NK-92 treated with Interleukin-12 subunit alpha and Interleukin-12 subunit beta, amount 100 ng/mL, for 24 hours (cell line): ENCODE measurements at regions not wholly inside any gene's neighbourhood (a gene's known extent, or its start where the extent isn't known, plus 50 kb on each side); places are given as distances from the start of the nearest gene placed in this dataset.

Source experiments
- DNase-seq: peaks from one replicate; lab custom pipeline; 2025; lab: John Stamatoyannopoulos, UW

DNA sequence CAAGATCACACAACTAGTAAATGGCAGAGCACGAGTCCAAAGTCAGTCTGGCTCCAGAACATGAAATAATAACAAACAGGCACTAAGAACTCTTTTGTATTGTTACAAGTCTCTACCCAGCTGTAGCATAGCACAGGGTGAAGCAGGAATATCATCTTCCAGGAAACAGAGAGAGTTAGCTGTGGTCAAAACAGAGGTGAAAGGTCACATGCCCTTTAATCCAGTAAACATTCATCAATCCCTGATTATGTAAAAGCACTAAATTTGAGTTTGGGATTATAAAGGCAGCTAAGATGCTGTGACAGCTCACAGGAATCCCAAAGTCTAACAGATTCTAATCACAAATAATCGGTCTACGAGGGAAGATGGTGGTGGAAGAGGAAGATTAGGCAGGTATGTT lies 133.0 kb upstream of the ASTN2 start:
- no peak for DNase-seq

DNA sequence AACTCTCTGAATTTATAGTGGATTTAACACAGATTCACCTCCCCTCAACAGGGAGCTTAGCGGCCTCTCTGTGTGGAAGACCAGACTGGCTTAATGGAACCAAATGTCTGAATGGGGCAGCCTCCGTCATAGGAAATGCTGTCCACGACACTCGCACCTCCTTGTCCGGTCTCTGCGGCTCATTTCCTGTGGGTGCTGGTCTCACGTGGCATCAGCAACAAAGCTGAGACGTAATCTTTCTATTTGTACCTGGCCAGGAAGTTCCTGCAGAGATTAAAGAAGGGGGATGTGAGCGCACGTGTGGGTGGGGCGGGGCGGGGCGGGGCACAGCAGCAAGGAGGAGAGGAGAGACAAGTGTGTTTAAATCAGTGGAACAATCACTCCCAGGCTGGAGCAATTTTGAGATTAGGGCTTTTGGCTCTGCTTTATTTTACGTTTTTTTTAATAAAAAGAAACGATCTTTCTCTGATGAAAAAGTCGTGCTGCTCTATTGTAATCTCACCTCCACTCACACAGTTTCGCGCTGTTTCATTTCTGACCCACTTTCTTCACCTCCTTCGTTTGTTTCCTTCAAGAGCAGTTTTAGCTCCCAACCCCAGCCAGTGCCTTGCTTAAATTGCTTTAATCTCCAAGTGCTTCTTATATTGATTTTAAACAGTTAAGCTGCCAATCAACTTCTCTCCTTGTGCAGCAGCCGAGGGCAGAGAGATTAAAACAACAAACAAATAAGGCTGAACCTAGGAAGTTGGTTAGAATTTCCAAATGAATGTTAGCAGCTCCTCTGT lies 132.2 kb upstream of the ASTN2 start:
- no peak for DNase-seq

DNA sequence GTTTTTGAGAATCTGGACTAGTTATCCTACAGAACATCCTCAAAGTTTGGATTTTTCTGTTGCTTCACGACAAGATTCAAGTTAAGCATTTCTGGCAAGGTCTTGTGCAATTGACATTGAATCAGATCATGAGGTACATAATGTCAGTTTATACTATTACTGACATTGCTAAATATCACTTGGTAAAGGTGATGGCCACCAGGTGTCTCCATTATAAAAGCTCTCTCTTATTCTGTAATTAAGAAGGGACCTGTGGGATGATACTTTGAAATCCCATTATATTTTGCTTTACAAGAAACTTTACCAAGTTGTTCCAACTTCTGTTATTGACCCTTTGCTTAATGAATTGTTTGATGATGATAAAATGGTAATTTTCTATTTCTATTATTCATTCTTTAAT lies 131.0 kb upstream of the ASTN2 start:
- DNase-seq = no peak

DNA sequence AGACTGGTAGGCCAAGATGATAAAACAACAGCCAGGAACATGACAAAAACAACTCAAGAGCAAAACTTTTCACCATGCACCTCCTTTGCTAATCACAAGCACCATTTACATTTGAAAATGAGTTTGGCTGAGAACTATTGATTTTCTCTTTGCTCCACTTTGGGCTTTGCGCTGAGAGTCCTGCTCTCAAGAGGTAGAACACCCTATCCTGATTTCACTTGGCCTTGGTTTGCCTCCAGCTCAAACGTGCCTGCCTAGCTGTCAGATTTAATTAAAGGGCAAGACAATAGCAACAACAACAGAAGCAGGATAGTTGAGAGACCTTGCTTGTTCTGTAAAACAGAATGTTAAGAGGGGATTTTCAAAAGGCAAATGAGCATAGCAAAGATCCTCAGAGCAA lies 128.2 kb upstream of the ASTN2 start:
- DNase-seq = no peak

DNA sequence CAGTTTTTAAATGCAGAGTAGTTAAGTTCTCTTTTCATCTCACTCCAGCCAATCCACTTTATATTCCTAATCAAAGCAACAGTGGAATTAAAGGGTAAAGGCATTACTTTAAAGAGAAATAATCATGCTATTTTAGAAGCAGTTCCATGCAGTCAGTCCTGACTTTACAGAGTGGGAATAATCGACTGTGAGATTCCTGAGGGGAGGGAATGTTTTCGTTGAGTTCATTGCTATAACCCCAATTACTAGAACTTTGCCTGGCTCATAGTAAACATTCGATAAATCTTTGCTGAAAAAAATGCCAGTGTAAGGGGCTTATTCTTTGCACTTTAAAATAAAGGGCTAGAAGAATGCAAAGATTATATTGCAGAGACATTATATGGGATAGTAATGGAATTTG lies 127.2 kb upstream of the ASTN2 start:
- no peak for DNase-seq

DNA sequence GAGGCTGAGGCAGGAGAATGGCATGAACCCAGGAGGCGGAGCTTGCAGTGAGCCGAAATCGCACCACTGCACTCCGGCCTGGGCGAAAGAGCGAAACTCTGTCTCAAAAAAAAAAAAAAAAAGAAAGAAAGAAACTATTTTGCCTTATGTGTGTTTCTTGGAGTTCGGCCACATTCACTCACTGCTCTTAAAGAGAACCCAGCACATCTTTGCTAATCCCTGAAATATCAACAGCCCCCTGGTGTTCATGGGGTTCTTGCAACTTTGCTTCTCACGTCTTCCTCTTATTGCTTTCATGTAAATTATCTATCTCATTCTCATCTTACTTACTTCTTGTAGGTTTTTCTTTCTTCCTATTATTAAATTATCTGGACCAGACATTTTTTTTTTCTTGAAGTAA lies 126.3 kb upstream of the ASTN2 start:
- no peak for DNase-seq

- no peak for DNase-seq
These were observed 121.1 kb upstream of the ASTN2 start for GRCh38 chr9:117535973-117536372.

GRCh38 chr9:117535434-117535833 lies 120.6 kb upstream of the ASTN2 start:
- DNase-seq = no peak

- no peak for DNase-seq
These were observed 113.4 kb upstream of the ASTN2 start for GRCh38 chr9:117528225-117528624.

DNA sequence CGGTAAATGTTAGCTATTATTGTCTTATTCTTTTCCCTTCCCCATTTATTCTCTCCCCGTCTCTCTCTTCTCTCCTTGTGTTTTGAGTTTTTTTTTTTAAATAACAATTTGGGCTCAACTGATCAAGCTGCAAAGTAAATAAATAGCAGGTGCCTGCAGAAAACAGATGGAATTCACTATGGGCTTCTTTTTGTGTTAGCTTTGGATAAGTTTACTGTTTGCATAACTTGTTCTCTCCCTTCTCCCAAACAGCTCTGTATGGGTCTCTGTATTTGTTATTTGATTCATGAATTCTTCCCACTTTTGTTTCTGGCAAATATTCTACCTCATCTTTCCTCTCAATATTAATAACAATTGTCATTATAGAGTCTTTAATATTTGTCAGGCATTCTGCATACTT lies 111.8 kb upstream of the ASTN2 start:
- DNase-seq = no peak

GRCh38 chr9:117523531-117524153 lies 108.8 kb upstream of the ASTN2 start:
- DNase-seq = no peak

GRCh38 chr9:117521293-117521692 lies 106.4 kb upstream of the ASTN2 start:
- DNase-seq = no peak

DNA sequence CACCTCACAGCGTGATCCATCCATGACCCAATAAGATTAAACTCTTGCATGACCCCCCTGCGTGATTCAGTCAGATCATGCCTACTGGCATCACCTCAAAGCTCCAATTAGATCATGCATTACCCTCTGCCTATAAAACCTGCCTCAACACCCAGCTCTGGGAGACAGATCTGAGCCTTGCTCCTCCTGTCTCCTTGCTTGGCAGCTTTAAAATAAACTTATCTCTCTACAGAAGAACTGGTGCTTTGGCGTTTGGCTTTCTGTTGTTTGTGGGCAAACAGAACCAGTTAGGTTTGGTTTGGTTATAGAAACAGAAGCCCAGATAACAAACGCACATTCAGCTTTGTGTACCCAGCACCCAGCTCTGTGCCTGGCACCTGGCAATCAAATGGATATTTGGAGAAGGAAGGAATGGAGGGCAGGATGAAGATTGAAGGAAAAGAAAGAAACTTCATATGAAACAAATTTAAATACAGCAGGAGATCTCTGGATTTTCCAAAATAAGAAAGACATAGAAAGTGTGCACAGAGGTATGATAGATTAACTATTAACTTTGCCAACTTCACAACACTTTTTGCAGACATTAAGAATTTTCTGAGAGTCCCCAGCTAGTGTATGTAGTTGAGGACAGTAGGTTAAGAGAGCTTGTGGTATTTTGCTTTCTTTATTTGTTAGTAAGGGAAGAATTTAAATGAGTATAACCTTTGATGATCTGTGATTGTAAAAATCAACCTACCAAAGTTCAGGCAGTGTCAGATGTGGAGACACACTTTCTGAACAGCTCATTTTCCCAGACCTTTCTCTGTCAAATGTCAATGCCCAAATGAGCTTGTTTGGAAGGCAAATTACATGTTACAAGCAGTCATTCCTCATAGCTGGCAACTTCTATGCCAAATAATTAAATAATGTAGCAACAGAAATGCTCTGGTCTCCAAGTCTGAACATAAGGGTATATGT lies 102.1 kb upstream of the ASTN2 start:
- DNase-seq = no peak

DNA sequence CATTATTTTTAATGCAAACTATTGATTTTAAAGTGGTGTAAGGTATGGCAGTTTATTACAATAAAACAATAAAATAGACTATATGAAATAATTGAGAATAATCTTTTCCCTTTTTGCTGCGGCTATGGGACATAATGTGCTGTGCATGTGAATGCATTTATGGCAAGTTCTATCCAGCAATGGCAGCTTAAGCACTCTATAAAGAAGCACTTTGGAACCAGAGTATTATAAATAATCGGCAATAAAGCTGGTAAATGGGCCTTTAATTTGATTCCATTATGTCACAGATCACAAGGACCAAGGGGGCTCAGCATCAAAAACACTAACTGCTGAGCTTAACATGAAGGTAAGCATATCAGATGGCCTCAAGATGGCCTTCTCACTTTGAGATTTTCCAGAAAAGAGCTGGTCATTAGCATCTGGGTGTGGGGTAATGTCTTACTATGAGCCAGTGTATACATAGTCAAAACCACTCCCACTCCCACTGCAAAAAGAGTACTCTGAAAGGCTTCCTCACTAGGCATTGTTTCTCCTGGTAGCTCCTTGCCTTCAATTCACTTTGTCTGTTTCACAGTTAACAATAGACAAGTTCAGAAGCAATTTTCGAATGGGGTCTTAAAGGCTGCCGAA lies 97.1 kb upstream of the ASTN2 start:
- no peak for DNase-seq

DNA sequence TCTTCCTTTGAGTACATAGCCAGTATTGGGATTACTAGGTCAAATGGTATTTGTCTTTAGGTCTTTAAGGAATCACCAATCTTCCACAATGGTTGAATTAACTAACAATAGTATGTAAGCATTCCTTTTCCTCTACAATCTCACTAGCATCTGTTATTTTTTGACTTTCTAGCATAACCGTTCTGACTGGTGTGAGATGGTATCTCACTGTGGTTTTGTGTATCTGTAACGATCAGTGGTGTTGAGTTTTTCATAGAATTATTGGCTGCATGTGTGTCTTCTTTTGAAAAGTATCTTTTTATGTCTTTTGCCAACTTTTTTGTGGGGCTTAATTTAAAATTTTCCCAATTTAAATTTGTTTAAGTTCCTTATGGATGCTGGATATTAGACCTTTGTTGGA lies 81.5 kb upstream of the ASTN2 start:
- DNase-seq = no peak

DNA sequence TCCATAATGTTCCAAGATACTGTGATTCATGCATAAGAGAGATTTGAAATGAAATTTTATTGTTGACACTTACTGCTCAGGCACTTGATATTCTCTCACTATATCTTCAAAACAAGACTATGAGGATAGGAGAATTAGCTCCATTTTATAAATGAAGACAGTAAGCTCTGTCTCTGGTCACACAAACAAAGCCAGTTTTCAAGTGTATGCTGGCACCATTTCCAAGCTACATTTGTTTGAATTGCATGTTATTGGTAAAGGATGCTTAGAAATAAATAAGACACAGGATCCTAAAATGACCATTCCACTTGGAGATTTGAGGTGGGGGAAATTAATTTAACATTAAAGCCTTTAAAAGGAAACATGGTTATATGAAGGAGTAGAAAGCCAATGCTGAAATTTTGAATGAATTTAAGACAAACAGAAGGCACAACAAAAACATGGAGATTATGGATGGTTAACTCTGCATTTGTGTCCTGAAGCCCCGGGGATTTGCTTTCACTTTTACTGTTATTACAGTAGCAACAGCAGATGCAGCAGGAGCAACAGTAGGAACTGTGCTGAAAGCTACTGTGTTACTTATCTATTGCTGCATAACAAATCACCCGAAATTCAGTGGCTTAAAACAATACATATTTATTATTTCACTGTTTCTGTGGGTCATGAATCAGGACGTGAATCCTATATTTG lies 79.7 kb upstream of the ASTN2 start:
- no peak for DNase-seq

DNA sequence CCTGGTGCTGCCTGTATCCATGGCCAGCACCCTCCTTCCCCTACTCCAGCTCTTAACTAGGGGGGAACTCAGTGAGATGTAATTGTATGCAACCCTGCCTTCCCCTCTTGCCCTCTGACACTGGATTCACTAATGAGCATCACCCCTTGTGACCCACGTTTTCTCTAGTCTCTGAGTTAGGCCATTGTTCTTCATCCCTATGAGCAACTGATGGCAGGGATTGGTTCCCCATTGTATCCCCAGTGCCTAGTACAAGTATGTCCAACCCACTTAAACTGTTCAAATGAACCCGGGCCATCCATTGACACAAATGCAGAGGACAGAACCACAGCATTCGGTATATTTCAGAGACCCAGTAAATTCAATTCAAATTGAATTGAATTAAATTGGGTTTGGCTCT lies 77.6 kb upstream of the ASTN2 start:
- no peak for DNase-seq

GRCh38 chr9:117491491-117491890 lies 76.6 kb upstream of the ASTN2 start:
- no peak for DNase-seq

GRCh38 chr9:117490199-117490598 lies 75.3 kb upstream of the ASTN2 start:
- no peak for DNase-seq

DNA sequence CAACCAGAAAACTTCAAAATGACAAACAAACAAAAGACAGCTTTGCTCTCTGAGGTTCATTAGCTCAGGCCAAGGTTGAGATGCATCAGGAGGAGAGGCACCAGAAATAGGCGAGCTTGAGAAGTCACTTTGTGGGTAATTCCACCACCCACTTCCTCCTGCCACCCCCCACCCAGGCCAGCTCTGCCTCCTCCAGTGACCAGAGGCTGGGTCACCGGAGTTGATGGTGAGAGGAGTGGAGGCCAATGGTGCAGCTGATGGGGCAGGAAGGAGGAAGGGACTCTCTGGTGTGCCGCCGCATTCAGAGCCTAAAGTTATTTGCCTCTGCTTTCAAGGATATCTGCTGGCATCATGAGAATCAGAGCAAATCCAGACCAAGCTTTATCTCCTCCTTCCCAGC lies 73.8 kb upstream of the ASTN2 start:
- no peak for DNase-seq

DNA sequence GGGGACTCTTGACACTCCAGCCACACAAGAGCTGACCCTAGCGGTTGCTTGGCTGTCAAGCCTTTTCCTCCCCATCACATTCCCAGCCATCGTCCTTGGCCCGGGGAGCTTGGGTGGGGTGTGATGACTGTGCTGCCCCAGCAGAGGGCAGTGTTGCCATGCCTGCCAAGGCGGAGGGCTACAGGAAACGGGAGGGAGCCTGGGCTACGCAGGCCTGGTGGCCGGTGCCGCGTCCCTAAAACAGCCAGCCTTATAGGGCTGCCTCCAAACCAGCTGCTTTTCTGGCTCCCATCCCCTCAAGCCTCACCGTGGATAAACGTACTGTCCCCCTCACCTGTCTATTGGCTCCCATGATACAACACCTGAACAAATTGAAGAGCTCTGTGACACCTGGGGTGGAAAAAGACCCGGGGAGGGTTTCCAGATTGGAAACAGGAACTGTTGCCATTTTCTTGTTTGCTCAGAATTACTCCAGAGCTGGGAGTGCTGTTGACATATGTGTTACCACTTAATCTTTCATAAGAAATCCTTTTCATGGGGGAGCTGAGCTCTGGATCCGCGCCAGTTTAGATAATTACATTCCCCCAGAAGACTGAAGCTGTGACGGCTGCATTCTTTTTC lies 72.8 kb upstream of the ASTN2 start:
- peak; percentile 31 for DNase-seq
